ENCODE measurements at regions not wholly inside any gene's neighbourhood (a gene's known extent, or its start where the extent isn't known, plus 50 kb on each side); places are given as distances from the start of the nearest gene placed in this dataset.

DNA sequence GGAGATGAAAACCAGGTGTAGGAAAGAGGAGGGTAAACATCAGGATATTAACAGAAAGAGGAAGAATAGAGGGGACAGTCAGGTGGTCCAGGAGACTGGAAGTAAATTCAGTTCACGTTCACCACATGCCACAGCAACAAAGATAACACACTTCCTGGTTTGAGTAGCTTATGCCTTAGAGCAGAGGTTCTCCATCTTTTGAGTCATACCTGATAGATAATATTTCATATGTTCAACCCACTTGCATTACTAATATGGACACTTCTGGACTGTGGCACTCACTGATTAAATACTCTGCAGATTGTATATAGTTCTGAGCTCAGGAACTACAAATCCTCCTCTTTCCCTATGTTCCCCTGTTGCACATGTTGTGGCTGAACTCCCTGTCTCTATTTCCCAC lies 179.9 kb upstream of the NR3C1 start:
- peaks cover 14% of the 10 kb centered on the region for H3K4me1 Mint-ChIP-seq (ENCODE audit: low read depth)
- H3K36me3 Mint-ChIP-seq (ENCODE audit: low read depth), result no peaks in the 10 kb centered on the region
- H3K9me3 Mint-ChIP-seq (ENCODE audit: low read depth), result no peaks in the 10 kb centered on the region
- no peaks in the 10 kb centered on the region for H3K27me3 Mint-ChIP-seq (ENCODE audit: low read depth)
- H3K4me3 Mint-ChIP-seq (ENCODE audit: unreplicated experiment), result no peak overlapping the region
- no peak for DNase-seq (ENCODE audit: low spot score)
- no peak overlapping the region for H3K27ac Mint-ChIP-seq (ENCODE audit: unreplicated experiment)
- TF ChIP-seq, protein P1, sequence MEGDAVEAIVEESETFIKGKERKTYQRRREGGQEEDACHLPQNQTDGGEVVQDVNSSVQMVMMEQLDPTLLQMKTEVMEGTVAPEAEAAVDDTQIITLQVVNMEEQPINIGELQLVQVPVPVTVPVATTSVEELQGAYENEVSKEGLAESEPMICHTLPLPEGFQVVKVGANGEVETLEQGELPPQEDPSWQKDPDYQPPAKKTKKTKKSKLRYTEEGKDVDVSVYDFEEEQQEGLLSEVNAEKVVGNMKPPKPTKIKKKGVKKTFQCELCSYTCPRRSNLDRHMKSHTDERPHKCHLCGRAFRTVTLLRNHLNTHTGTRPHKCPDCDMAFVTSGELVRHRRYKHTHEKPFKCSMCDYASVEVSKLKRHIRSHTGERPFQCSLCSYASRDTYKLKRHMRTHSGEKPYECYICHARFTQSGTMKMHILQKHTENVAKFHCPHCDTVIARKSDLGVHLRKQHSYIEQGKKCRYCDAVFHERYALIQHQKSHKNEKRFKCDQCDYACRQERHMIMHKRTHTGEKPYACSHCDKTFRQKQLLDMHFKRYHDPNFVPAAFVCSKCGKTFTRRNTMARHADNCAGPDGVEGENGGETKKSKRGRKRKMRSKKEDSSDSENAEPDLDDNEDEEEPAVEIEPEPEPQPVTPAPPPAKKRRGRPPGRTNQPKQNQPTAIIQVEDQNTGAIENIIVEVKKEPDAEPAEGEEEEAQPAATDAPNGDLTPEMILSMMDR (IDR thresholded peaks at IDR 0.05), result no peak

DNA sequence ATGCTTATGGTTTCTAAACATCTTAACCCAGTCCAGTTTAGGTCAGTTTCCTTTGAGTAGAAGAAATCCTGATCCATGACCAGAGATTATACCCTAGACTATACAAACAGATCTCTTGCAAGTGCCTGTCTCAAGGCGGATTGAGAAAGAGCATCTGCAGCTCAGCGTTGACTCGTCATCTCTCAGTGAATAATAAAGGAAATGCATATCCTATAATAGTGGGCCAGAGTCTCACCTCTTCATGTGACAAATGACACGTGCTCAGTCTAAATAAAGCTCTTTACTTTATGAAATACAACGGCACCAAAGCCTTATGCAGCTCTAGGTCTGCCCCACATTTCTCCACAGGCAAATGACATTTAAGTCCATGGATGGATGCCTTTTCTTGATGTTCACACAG lies 179.4 kb upstream of the NR3C1 start:
- no peak overlapping the region for H3K4me3 Mint-ChIP-seq (ENCODE audit: unreplicated experiment)
- peaks cover 15% of the 10 kb centered on the region for H3K4me1 Mint-ChIP-seq (ENCODE audit: low read depth)
- TF ChIP-seq, protein P1 (IDR thresholded peaks at IDR 0.05), result no peak
- no peak overlapping the region for H3K27ac Mint-ChIP-seq (ENCODE audit: unreplicated experiment)
- no peaks in the 10 kb centered on the region for H3K36me3 Mint-ChIP-seq (ENCODE audit: low read depth)
- no peaks in the 10 kb centered on the region for H3K9me3 Mint-ChIP-seq (ENCODE audit: low read depth)
- no peak for DNase-seq (ENCODE audit: low spot score)
- no peaks in the 10 kb centered on the region for H3K27me3 Mint-ChIP-seq (ENCODE audit: low read depth)

DNA sequence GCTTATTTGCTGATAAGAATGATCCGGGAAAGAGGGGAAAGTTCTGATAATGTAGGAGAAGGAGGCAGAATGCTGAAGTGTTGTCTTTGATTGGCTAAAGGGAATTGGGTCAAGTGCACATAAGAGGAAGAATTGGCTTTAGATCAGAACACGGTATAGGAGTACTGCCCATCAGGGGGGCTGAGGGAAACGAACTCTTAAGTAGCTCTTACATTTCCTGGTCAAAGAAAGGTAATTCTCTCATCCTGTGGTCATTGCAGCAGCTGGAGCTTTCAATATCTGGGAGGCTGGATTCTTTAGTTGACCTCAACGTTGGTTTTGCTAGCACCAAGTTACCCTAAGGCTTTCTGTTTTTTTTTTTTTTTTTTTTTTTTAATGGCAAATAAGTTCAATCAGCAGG lies 178.7 kb upstream of the NR3C1 start:
- Mint-ChIP-seq H3K4me3 (ENCODE audit: unreplicated experiment) (no peak overlapping the region), H3K36me3 (ENCODE audit: low read depth) (no peaks in the 10 kb centered on the region), H3K9me3 (ENCODE audit: low read depth) (no peaks in the 10 kb centered on the region), H3K27ac (ENCODE audit: unreplicated experiment) (no peak overlapping the region), H3K27me3 (ENCODE audit: low read depth) (no peaks in the 10 kb centered on the region), H3K4me1 (ENCODE audit: low read depth) (peaks cover 20% of the 10 kb centered on the region)
- no peak for DNase-seq (ENCODE audit: low spot score)
- TF ChIP-seq, protein P1 (IDR thresholded peaks at IDR 0.05), result no peak

DNA sequence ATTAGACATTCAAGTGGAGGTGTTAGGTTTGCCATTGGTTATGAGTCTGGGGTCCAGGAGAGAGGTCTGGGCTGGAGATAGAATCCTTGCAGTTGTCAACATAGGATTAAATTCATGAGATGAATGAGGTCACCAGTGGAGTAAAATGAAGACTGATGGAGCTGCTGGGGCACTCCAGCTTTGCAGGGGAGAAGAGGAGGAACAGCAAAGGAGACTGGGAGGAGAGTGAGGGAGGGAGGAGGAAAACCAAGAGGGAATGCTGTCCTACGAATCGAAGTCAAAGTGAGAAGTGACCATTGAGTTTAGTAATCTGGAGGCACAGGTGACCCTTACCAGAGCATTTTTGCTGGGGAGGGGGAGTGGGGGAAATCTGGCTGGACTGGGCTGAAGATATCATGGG lies 178.2 kb upstream of the NR3C1 start:
- no peaks in the 10 kb centered on the region for H3K9me3 Mint-ChIP-seq (ENCODE audit: low read depth)
- TF ChIP-seq, protein P1 (IDR thresholded peaks at IDR 0.05), result no peak
- H3K27ac Mint-ChIP-seq (ENCODE audit: unreplicated experiment), result no peak overlapping the region
- no peaks in the 10 kb centered on the region for H3K27me3 Mint-ChIP-seq (ENCODE audit: low read depth)
- H3K4me3 Mint-ChIP-seq (ENCODE audit: unreplicated experiment), result no peak overlapping the region
- H3K36me3 Mint-ChIP-seq (ENCODE audit: low read depth), result no peaks in the 10 kb centered on the region
- no peak for DNase-seq (ENCODE audit: low spot score)
- H3K4me1 Mint-ChIP-seq (ENCODE audit: low read depth), result peaks cover 20% of the 10 kb centered on the region

DNA sequence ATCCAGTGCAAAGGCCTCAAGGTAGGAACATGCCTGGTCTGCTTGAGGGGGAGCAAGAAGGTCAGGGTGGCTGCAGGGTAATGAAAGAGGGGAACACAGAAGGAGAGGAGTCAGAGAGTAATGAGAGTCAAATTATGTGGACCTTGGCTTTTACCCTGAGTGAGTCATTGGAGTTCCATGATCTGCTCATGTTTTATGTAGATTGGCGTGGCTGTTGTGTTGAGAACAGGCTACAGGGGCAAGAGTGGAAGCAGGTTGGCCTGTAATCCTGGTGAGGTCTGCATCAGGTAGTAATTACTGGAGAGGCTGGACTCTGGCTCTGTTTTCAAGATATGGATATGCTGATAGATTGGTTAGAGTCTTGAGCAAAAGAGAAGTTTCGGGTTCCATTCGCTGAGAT lies 177.7 kb upstream of the NR3C1 start:
- DNase-seq (ENCODE audit: low spot score), result no peak

More for the DNA sequence above, 177.7 kb upstream of the NR3C1 start:
- Mint-ChIP-seq H3K36me3 (ENCODE audit: low read depth) (no peaks in the 10 kb centered on the region), H3K4me3 (ENCODE audit: unreplicated experiment) (no peak overlapping the region), H3K4me1 (ENCODE audit: low read depth) (peaks cover 21% of the 10 kb centered on the region), H3K9me3 (ENCODE audit: low read depth) (no peaks in the 10 kb centered on the region), H3K27ac (ENCODE audit: unreplicated experiment) (no peak overlapping the region), H3K27me3 (ENCODE audit: low read depth) (no peaks in the 10 kb centered on the region)
- TF ChIP-seq, protein P1 (IDR thresholded peaks at IDR 0.05), result no peak

Measured in chondrocyte (in vitro differentiated cells).